H7 (cell line): ENCODE measurements at regions not wholly inside any gene's neighbourhood (a gene's known extent, or its start where the extent isn't known, plus 50 kb on each side); places are given as distances from the start of the nearest gene placed in this dataset.

Experiments
- DNase-seq: peaks from one replicate; pipeline ENCODE4 v3.0.0; 2012
- H3K27me3 ChIP-seq: 2 replicates; pipeline ENCODE4 v1.6.0; 2011; ENCODE audit warnings: mild to moderate bottlenecking, low read length; ENCODE audit not compliant: control insufficient read depth, insufficient read depth
- H3K36me3 ChIP-seq: replicated peaks from 2 replicates; pipeline ENCODE4 v1.5.1; 2011; ENCODE audit warnings: low read length; ENCODE audit not compliant: control insufficient read depth, insufficient read depth
- H3K4me3 ChIP-seq: 2 replicates; pipeline ENCODE4 v1.5.1; 2011; ENCODE audit warnings: low read depth, mild to moderate bottlenecking, control low read depth, low read length, moderate library complexity; ENCODE audit not compliant: insufficient read depth

DNA sequence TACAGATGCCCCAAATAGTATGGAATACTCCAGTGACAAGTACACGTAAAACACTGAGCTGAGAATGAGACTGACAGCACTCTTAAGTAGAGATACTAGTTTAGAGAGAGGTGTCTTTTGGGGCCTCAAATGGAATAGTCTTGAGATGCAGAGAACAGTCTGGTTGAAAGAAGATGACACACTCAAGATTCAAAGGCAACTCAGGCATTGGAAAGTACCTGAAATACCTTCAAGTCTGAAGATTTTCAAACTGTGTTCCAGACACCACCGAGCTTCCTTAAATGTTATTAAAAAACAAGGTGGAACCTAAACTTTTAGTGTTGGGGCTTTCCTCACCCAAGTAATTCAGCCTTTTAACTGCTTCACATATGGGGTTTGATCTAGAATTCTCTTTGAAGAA, 437.7 kb downstream of the OMA1 start:
- no peak for DNase-seq
- no peaks in the 10 kb centered on the region for H3K27me3 ChIP-seq
- no peak overlapping the region for H3K4me3 ChIP-seq
- H3K36me3 ChIP-seq, result no peaks in the 10 kb centered on the region

DNA sequence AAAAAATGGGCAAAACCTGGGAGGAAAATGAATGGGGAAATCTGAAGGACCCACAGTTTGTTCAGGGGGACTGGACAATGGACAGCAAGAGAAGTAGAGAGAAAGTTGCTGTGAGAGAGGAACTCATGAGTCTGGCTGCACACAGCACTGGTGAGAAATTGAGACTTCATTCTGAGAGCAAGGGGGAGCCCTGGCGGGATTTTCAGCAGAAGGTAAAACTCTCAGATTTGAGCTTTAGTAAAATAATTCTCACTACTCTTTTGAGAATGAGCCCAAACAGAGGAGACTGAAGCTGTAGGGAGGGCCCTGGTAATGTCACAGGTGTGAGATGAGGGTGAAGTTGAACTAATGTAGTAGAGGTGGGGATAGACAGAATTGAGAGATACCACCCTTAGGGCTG, 438.6 kb downstream of the OMA1 start:
- no peaks in the 10 kb centered on the region for H3K36me3 ChIP-seq
- H3K27me3 ChIP-seq, result no peaks in the 10 kb centered on the region
- no peak for DNase-seq

DNA sequence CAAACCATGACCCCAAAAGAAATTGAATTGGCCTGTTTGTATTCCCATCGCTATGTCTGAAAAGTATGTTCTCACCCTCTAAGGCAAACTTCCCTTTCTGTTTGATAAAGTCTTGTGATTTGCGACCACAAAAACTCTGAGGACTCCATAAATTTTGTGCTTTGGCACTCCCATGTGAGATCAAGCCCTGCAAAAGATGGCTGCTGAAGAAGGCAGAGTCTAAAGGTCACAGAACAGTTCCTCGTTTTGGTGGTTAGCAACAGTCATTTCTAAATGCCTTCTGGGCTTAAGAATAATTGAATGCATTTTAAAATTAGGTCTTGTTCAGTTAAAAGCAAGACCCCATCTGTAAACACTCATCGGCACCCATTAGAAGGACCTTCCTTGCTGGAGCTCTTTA, 441.6 kb downstream of the OMA1 start:
- no peaks in the 10 kb centered on the region for H3K27me3 ChIP-seq
- no peak for DNase-seq
- H3K4me3 ChIP-seq, result no peak overlapping the region
- H3K36me3 ChIP-seq, result no peaks in the 10 kb centered on the region

More for the DNA sequence above, 438.6 kb downstream of the OMA1 start:
- H3K4me3 ChIP-seq, result no peak overlapping the region

DNA sequence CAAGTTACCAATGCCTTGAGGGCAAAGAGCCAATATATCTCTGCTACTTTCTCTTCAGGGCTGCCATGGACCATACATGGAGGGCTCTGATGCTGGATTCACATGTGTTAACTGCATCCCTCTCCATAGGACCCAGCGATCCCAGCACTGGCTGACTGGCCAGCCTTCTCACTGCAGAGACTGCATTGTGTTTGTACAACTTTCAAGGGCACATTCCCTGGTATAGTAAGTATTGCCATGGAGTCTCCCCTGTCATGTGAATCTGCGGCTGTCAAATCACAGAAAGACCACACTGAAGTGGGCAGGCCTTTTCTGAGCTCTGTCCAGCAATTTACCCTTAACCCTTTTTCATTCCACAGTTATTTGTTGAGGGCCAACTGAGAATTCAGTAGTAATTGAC, 449.8 kb downstream of the OMA1 start:
- no peak overlapping the region for H3K4me3 ChIP-seq
- H3K36me3 ChIP-seq, result no peaks in the 10 kb centered on the region
- no peak for DNase-seq
- no peaks in the 10 kb centered on the region; the same call in 1 of the 2 replicates for H3K27me3 ChIP-seq

DNA sequence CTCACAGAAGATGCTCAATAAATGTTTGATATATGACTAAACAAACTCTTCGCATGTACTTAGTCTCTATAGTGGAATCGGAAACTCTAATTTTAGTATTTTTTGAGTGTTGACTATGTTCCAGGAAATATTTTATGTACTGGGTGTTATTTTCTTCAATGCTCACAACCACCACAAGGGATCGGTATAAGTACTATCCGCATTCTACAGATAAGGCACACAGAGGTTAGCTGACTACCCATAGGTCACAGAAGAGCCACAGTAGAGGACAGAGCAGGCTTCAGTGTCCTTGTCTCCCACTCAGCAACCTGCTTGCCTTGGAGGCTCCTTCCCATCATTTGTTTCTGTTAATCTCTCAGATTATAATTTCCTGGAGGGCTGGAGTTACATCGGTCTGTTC, 451.3 kb downstream of the OMA1 start:
- Histone ChIP-seq H3K27me3 (no peaks in the 10 kb centered on the region; the same call in 1 of the 2 replicates), H3K4me3 (no peak overlapping the region), H3K36me3 (no peaks in the 10 kb centered on the region)
- DNase-seq, result no peak

DNA sequence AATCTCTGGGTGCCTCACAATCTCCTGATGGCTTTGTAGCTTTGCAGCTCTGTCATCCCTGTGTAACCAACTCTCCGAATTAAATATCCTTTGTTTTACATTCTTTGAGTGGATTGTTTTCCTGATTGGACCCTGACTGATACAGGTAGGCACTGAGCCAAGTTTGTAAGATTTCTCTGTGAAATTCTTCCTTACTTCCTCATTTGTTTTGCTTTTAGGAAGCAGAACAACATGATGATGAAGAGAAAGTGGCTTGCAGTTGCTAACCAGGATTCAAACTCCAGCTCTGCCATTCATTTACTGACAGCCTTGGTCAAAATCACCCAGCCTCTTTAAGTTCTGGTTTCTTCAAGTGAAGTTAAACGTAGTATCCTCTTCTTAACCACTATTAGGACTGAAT, 452.3 kb downstream of the OMA1 start:
- no peaks in the 10 kb centered on the region; the same call in 1 of the 2 replicates for H3K27me3 ChIP-seq
- no peak overlapping the region for H3K4me3 ChIP-seq
- H3K36me3 ChIP-seq, result no peaks in the 10 kb centered on the region
- no peak for DNase-seq

DNA sequence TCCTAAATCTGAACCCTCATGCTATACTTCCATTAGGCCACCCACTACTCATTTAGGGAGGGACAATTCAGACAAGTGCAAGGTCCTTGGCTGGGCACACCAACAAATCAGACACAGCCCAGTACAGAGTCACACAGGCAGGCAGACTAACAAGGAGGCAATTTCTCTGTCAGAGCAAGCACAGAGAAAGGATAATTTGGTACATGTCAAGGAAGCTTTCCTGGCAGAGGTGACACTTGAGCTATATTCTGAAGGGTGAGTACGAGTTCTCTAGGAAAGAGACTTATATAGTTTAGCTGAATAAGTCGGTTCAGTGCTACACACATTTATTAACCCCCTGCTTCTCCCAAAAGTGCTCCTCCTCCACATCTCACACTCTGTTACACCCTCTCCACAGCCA, 455.9 kb downstream of the OMA1 start:
- H3K36me3 ChIP-seq, result no peaks in the 10 kb centered on the region
- no peak for DNase-seq
- no peak overlapping the region for H3K4me3 ChIP-seq
- H3K27me3 ChIP-seq, result no peaks in the 10 kb centered on the region; the same call in 1 of the 2 replicates

DNA sequence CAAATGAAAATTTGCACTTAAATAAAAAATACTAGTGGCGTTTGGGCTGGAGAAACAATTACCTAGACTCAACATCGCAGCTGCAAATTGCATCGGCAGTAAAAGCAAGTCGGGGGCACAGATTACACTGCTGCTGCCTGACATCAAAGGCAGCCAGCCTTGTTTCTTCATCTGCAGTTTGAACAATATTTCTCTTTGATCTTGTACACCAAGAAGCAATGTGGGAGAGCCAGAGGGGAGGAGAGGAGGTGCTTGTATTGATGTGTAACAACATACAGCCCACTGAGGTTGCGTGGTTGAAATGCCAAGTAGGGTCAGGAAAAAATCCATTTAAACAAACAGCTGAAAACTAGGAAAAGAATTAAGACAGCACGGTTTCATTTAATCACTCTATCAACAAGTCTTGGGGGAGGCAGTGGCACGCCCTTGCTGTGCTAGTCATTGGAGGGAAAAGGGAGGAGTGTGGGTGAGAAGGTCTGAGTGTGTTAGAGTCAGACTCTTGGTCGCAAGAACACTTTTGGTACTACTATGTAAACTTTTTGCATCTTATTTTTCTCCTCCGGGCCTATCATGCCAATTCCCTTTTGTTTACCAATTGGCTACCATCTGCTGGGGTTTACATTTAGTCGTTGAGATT, 456.5 kb downstream of the OMA1 start:
- Histone ChIP-seq H3K4me3 (no peak overlapping the region), H3K27me3 (no peaks in the 10 kb centered on the region; the same call in 1 of the 2 replicates), H3K36me3 (no peaks in the 10 kb centered on the region)
- no peak for DNase-seq

DNA sequence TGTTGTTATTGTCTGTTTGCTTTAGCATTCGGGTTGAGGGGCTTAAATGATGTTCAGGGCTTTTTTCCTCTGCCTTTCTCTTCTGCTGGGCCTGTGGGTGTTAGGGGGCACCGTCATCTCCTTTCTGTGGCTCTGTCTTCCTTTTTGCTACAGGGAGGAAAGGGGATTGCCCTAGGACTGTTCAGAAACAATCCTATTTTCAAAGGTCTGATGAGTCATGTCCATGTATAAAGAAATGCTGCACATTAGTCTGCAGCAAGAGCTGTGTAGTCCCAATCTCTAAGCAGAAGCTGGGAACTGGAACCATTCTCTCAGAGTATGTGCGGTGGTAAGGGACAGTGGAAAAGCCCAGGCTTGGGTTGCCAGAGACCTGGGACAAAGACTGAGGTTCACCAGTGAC, 462.3 kb downstream of the OMA1 start:
- no peaks in the 10 kb centered on the region for H3K27me3 ChIP-seq
- H3K36me3 ChIP-seq, result no peaks in the 10 kb centered on the region
- no peak overlapping the region for H3K4me3 ChIP-seq
- DNase-seq, result no peak

DNA sequence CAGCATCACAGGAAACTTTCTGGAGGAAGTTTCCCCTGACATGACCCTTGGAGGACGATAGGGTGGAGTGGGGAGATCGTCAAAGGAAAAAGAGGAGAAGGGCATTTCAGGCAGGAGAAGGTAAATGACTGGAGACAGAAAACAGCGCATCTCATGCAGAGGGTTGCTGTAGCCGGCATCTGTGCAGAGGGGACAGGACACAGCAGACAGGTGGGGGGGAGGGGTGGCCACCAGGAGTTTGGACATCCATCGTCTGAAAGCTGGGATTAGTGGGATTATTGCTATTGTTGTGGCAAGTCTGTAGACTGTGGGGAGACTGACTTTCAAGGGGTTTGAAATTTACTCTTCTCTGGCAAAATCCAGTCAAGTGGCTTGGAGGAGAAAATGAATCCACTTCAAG, 463.9 kb downstream of the OMA1 start:
- no peaks in the 10 kb centered on the region for H3K27me3 ChIP-seq
- H3K4me3 ChIP-seq, result no peak overlapping the region
- no peak for DNase-seq
- H3K36me3 ChIP-seq, result no peaks in the 10 kb centered on the region

DNA sequence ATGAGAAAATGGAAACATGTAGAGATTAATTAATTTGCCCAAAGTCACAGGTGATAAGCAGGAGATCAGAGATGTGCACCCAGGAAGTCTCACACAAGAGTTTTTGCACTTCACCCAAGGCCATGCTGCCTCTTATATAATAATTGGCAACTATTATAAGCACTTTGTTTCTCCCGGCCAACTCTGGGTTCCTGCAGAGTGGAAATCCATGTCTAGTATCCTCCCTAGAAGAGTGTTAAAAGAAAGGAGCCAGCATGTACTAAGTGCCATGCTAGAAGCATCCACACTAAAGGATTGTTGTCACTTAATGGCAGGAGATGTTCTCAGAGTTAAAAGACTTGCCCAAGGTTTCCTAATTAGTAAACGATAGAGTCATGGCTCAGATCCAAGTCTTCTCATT, 470.3 kb downstream of the OMA1 start:
- H3K4me3 ChIP-seq, result no peak overlapping the region
- no peaks in the 10 kb centered on the region for H3K27me3 ChIP-seq
- no peaks in the 10 kb centered on the region for H3K36me3 ChIP-seq
- no peak for DNase-seq

DNA sequence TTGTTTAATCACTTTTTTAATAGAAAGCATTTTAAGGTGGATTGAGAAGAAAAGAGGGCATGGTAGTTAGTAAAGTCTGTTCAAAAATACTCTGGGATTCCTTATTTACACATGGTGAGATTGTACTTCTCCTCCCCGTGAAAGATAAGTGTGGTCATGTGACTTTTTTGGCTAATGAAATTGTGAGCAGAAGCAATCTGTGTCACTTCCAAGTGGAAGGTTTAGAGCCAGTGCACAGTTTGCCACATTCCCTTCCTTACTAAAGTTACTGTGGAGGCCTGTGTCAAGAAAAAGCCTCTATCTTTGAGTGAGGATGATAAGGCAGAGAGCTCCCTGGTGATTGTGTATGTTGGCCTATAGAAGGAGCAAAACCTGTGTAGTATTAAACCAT, 471.3 kb downstream of the OMA1 start:
- Histone ChIP-seq H3K36me3 (no peaks in the 10 kb centered on the region), H3K27me3 (no peaks in the 10 kb centered on the region), H3K4me3 (no peak overlapping the region)
- DNase-seq, result no peak

DNA sequence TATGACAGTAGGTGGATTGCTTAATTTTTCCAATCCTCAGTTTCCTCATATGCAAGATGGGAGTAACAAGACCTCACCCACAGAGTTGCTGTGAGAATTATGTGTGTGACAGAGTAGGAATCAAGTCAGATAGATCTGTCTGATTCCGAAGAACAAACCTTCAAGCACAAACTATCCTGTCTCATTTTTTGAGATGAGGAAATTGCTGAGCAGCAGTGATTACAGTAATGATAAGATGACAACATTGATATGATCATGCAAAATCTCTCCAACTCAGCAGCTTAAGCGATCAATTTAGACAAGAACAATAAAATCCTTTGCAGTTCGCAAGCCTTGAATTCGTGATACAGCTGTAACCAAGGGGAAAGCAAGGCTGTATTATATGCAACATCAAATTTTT, 474.1 kb downstream of the OMA1 start:
- Histone ChIP-seq H3K36me3 (no peaks in the 10 kb centered on the region), H3K4me3 (no peak overlapping the region), H3K27me3 (no peaks in the 10 kb centered on the region)
- no peak for DNase-seq

DNA sequence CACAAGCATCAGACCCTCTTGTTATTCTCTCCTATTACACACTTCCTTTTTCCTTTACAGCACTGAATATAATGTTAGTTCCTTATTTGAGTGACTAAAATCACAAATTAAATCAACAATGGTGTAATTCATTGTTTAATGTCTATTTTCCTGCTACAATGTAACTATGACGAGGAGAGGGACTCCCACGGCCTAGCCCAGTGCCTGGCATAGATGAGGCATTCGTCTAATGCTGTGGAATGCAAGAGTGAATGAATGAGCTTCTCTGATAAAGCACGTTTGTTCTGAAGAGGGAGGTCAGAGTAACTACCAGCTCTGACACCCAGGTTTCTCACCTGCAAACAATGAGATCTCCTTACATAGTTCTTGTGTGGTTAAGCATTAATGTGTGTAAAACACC, 479.4 kb downstream of the OMA1 start:
- no peak for DNase-seq
- H3K27me3 ChIP-seq, result no peaks in the 10 kb centered on the region
- H3K4me3 ChIP-seq, result no peak overlapping the region
- H3K36me3 ChIP-seq, result no peaks in the 10 kb centered on the region

DNA sequence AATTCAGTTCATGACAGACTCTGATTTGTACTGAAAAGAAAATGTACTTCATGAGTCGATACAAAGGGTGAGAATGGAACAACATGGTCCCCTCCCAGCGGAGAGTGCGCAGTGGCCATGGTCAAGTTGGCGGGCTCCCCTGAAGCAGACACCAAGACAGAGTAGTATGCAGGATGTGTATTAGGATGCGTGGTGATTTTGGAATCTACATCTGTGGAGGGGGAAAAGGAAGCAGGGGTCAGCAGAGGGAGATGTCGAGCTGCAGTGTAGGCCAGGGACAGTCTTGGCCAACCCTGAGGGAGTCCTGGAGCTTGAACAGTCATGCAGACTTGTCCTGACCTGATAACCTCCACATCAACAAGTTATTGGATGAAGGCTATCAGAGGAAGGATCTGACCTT, 481.0 kb downstream of the OMA1 start:
- no peak overlapping the region for H3K4me3 ChIP-seq
- H3K27me3 ChIP-seq, result no peaks in the 10 kb centered on the region
- peak; percentile 55 for DNase-seq
- no peaks in the 10 kb centered on the region for H3K36me3 ChIP-seq

DNA sequence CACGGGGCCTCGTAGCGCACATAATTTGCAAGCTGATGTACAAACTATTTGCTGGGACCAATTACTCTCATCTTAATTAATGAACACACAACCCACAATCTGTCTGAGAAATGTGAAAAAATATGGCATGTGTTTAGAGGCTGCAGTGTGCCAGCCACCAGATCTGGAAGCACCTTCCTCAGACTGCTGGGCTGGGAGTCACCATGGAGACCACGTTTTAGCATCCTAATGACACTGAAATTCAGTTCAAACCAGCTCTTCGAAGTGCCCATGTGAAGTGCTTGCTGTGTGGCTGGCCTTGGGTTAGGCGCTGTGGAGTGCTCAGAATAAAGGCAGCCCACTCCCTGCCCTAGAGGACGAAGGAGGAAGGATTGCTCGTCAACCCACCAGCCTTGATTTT, 482.4 kb downstream of the OMA1 start:
- H3K27me3 ChIP-seq, result no peaks in the 10 kb centered on the region
- peak; percentile 44 for DNase-seq
- H3K4me3 ChIP-seq, result no peak overlapping the region
- H3K36me3 ChIP-seq, result no peaks in the 10 kb centered on the region
